Activated CD4-positive, alpha-beta memory T cell treated with anti-CD3 and anti-CD28 coated beads, Interleukin-2, amount 10 ng/mL, durations not matched to agents 7 days and 5 days (primary cell): ENCODE measurements at regions not wholly inside any gene's neighbourhood (a gene's known extent, or its start where the extent isn't known, plus 50 kb on each side); places are given as distances from the start of the nearest gene placed in this dataset.

Experiments
- CTCF ChIA-PET: fragments of 350-600 bp; sonication (Branson Sonifier 250); formaldehyde crosslinking; loops from one replicate; lab custom pipeline; 2021; ENCODE audit warnings: antibody characterized with exemption, inconsistent platforms; lab: Charles Lee
- POLR2A ChIA-PET: fragments of 350-600 bp; sonication (Branson Sonifier 250); formaldehyde crosslinking; loops from one replicate; lab custom pipeline; 2021; ENCODE audit warnings: antibody characterized with exemption; lab: Charles Lee
- DNase-seq: peaks from one replicate; pipeline ENCODE4 v3.0.0-alpha.2; 2020
- H3K27ac Mint-ChIP-seq: one replicate; pipeline ENCODE4 v1.8.0; 2021; ENCODE audit warnings: mild to moderate bottlenecking, mixed read lengths
- H3K27me3 Mint-ChIP-seq: one replicate; pipeline ENCODE4 v1.8.0; 2021; ENCODE audit warnings: mixed read lengths
- H3K36me3 Mint-ChIP-seq: one replicate; pipeline ENCODE4 v1.8.0; 2021; ENCODE audit warnings: low read depth, mixed read lengths
- H3K4me1 Mint-ChIP-seq: one replicate; pipeline ENCODE4 v1.8.0; 2021; ENCODE audit warnings: mixed read lengths
- H3K4me3 Mint-ChIP-seq: one replicate; pipeline ENCODE4 v1.8.0; 2021; ENCODE audit warnings: mild to moderate bottlenecking, mixed read lengths
- H3K9me3 Mint-ChIP-seq: one replicate; pipeline ENCODE4 v1.8.0; 2021; ENCODE audit warnings: mixed read lengths

- Mint-ChIP-seq H3K27ac (no peak overlapping the region), H3K36me3 (no peaks in the 10 kb centered on the region), H3K27me3 (peaks cover 20% of the 10 kb centered on the region), H3K4me1 (no peaks in the 10 kb centered on the region), H3K4me3 (no peak overlapping the region), H3K9me3 (no peaks in the 10 kb centered on the region)
- CTCF ChIA-PET: interaction anchor here (1.0 kb wide), 1 partner anchor 33 kb away, joined by 3 read pairs; no protein-coding TSS in a partner anchor
- DNase-seq: no peak
- POLR2A ChIA-PET: no interaction called here
These were observed 88.6 kb upstream of the NLRP1 start for GRCh38 chr17:5672815-5673430.

GRCh38 chr17:5675625-5676421 lies 91.5 kb upstream of the NLRP1 start:
- Mint-ChIP-seq H3K36me3 (no peaks in the 10 kb centered on the region), H3K27me3 (peaks cover 20% of the 10 kb centered on the region), H3K9me3 (no peaks in the 10 kb centered on the region), H3K4me3 (no peak overlapping the region), H3K27ac (no peak overlapping the region), H3K4me1 (no peaks in the 10 kb centered on the region)
- ChIA-PET CTCF (no interaction called here), POLR2A (no interaction called here)
- no peak for DNase-seq

- H3K4me1 Mint-ChIP-seq: no peaks in the 10 kb centered on the region
- H3K27me3 Mint-ChIP-seq: peaks cover 31% of the 10 kb centered on the region
These were observed 93.3 kb upstream of the NLRP1 start for GRCh38 chr17:5677620-5678019.

GRCh38 chr17:5678171-5678570 lies 93.9 kb upstream of the NLRP1 start:
- Mint-ChIP-seq H3K27me3 (peaks cover 33% of the 10 kb centered on the region), H3K27ac (no peak overlapping the region), H3K9me3 (no peaks in the 10 kb centered on the region), H3K4me1 (no peaks in the 10 kb centered on the region), H3K36me3 (no peaks in the 10 kb centered on the region), H3K4me3 (no peak overlapping the region)
- no peak for DNase-seq
- ChIA-PET CTCF (no interaction called here), POLR2A (no interaction called here)

More at GRCh38 chr17:5677620-5678019, 93.3 kb upstream of the NLRP1 start:
- Mint-ChIP-seq H3K9me3 (no peaks in the 10 kb centered on the region), H3K4me3 (no peak overlapping the region), H3K36me3 (no peaks in the 10 kb centered on the region), H3K27ac (no peak overlapping the region)
- no peak for DNase-seq
- ChIA-PET POLR2A (no interaction called here), CTCF (no interaction called here)

GRCh38 chr17:5680766-5681165 lies 96.5 kb upstream of the NLRP1 start:
- Mint-ChIP-seq H3K4me1 (no peaks in the 10 kb centered on the region), H3K27ac (no peak overlapping the region), H3K36me3 (no peaks in the 10 kb centered on the region), H3K9me3 (no peaks in the 10 kb centered on the region), H3K27me3 (peaks cover 34% of the 10 kb centered on the region), H3K4me3 (no peak overlapping the region)
- POLR2A ChIA-PET: no interaction called here
- no peak for DNase-seq
- CTCF ChIA-PET: no interaction called here

GRCh38 chr17:5683241-5683640 lies 98.9 kb upstream of the NLRP1 start:
- Mint-ChIP-seq H3K4me1 (no peaks in the 10 kb centered on the region), H3K27ac (no peak overlapping the region), H3K4me3 (no peak overlapping the region), H3K36me3 (no peaks in the 10 kb centered on the region), H3K27me3 (peaks cover 23% of the 10 kb centered on the region), H3K9me3 (no peaks in the 10 kb centered on the region)
- ChIA-PET POLR2A (no interaction called here), CTCF (no interaction called here)
- no peak for DNase-seq

- Mint-ChIP-seq H3K27ac (no peak overlapping the region), H3K36me3 (no peaks in the 10 kb centered on the region), H3K4me1 (no peaks in the 10 kb centered on the region), H3K27me3 (peaks cover 16% of the 10 kb centered on the region), H3K9me3 (no peaks in the 10 kb centered on the region), H3K4me3 (no peak overlapping the region)
- no peak for DNase-seq
- CTCF ChIA-PET: no interaction called here
- POLR2A ChIA-PET: no interaction called here
These were observed 101.8 kb upstream of the NLRP1 start for GRCh38 chr17:5686074-5686635.

GRCh38 chr17:5687646-5688045 lies 103.3 kb upstream of the NLRP1 start:
- POLR2A ChIA-PET: no interaction called here
- H3K36me3 Mint-ChIP-seq: no peaks in the 10 kb centered on the region
- DNase-seq: no peak
- H3K9me3 Mint-ChIP-seq: no peaks in the 10 kb centered on the region
- CTCF ChIA-PET: no interaction called here
- H3K27ac Mint-ChIP-seq: no peak overlapping the region
- no peak overlapping the region for H3K4me3 Mint-ChIP-seq
- peaks cover 9% of the 10 kb centered on the region for H3K27me3 Mint-ChIP-seq
- H3K4me1 Mint-ChIP-seq: no peaks in the 10 kb centered on the region

GRCh38 chr17:5693821-5694220 lies 109.5 kb upstream of the NLRP1 start:
- no peak overlapping the region for H3K27ac Mint-ChIP-seq
- no peak overlapping the region for H3K4me3 Mint-ChIP-seq
- H3K9me3 Mint-ChIP-seq: no peaks in the 10 kb centered on the region
- peaks cover 3% of the 10 kb centered on the region for H3K27me3 Mint-ChIP-seq
- ChIA-PET POLR2A (no interaction called here), CTCF (no interaction called here)
- no peaks in the 10 kb centered on the region for H3K4me1 Mint-ChIP-seq
- H3K36me3 Mint-ChIP-seq: no peaks in the 10 kb centered on the region
- no peak for DNase-seq

- DNase-seq: no peak
- Mint-ChIP-seq H3K4me1 (no peaks in the 10 kb centered on the region), H3K36me3 (no peaks in the 10 kb centered on the region), H3K27me3 (peaks cover 6% of the 10 kb centered on the region), H3K4me3 (no peak overlapping the region), H3K27ac (no peak overlapping the region), H3K9me3 (no peaks in the 10 kb centered on the region)
- ChIA-PET CTCF (no interaction called here), POLR2A (no interaction called here)
These were observed 110.2 kb upstream of the NLRP1 start for GRCh38 chr17:5694551-5694950.

GRCh38 chr17:5695480-5695879 lies 111.2 kb upstream of the NLRP1 start:
- H3K36me3 Mint-ChIP-seq: no peaks in the 10 kb centered on the region
- H3K4me1 Mint-ChIP-seq: no peaks in the 10 kb centered on the region
- ChIA-PET CTCF (interaction anchor here (1.9 kb wide), 1 partner anchor 11 kb away, joined by 8 read pairs; no protein-coding TSS in a partner anchor), POLR2A (no interaction called here)
- no peak for DNase-seq
- no peak overlapping the region for H3K27ac Mint-ChIP-seq
- H3K9me3 Mint-ChIP-seq: no peaks in the 10 kb centered on the region
- no peak overlapping the region for H3K4me3 Mint-ChIP-seq
- peaks cover 6% of the 10 kb centered on the region for H3K27me3 Mint-ChIP-seq

- H3K36me3 Mint-ChIP-seq: no peaks in the 10 kb centered on the region
- H3K27me3 Mint-ChIP-seq: peaks cover 13% of the 10 kb centered on the region
- H3K9me3 Mint-ChIP-seq: no peaks in the 10 kb centered on the region
- no peak overlapping the region for H3K27ac Mint-ChIP-seq
- no peak for DNase-seq
- H3K4me1 Mint-ChIP-seq: no peaks in the 10 kb centered on the region
- ChIA-PET POLR2A (no interaction called here), CTCF (no interaction called here)
- H3K4me3 Mint-ChIP-seq: no peak overlapping the region
These were observed 114.7 kb upstream of the NLRP1 start for GRCh38 chr17:5698959-5699358.

- peaks cover 13% of the 10 kb centered on the region for H3K27me3 Mint-ChIP-seq
- POLR2A ChIA-PET: no interaction called here
- H3K4me1 Mint-ChIP-seq: no peaks in the 10 kb centered on the region
- no peaks in the 10 kb centered on the region for H3K36me3 Mint-ChIP-seq
- H3K4me3 Mint-ChIP-seq: no peak overlapping the region
- CTCF ChIA-PET: no interaction called here
- no peak overlapping the region for H3K27ac Mint-ChIP-seq
- DNase-seq: no peak
- H3K9me3 Mint-ChIP-seq: no peaks in the 10 kb centered on the region
These were observed 115.5 kb upstream of the NLRP1 start for GRCh38 chr17:5699814-5700213.
